Coronary artery (tissue), 2 donors: ENCODE measurements at regions not wholly inside any gene's neighbourhood (a gene's known extent, or its start where the extent isn't known, plus 50 kb on each side); places are given as distances from the start of the nearest gene placed in this dataset.

Experiments
- DNase-seq: peaks from one replicate; pipeline ENCODE4 v3.0.0-alpha.2; 2017; ENCODE audit warnings: low spot score
- H3K27ac ChIP-seq, 2 donors: fragments of 200-600 bp; sonication (generic); one replicate each; pipeline ENCODE4 v1.5.1; 2016 to 2019
- H3K4me3 ChIP-seq: fragments of 200-600 bp; sonication (generic); 2 replicates; pipeline ENCODE4 v1.5.1; 2016; ENCODE audit warnings: mild to moderate bottlenecking, moderate library complexity
- CTCF ChIP-seq: fragments of 200-600 bp; sonication (generic); IDR thresholded peaks from one replicate; pipeline ENCODE4 v1.5.1; 2019; ENCODE audit warnings: antibody characterized with exemption

- no peak overlapping the region for H3K4me3 ChIP-seq
- no peak overlapping the region for H3K27ac ChIP-seq
- no peak for TF ChIP-seq CTCF
- DNase-seq = no peak
Observed at GRCh38 chr2:101566632-101567228, 91.8 kb upstream of the RFX8 start.

- Histone ChIP-seq H3K4me3 (no peak overlapping the region), H3K27ac (no peak overlapping the region)
- TF ChIP-seq CTCF = no peak
Observed at GRCh38 chr2:101563849-101564248, 88.9 kb upstream of the RFX8 start.

GRCh38 chr2:101560780-101561315, 85.9 kb upstream of the RFX8 start:
- Histone ChIP-seq H3K4me3 (no peak overlapping the region), H3K27ac (no peak overlapping the region)
- no peak for DNase-seq
- TF ChIP-seq CTCF = no peak

More at GRCh38 chr2:101563849-101564248, 88.9 kb upstream of the RFX8 start:
- DNase-seq = no peak

GRCh38 chr2:101559551-101559950, 84.6 kb upstream of the RFX8 start:
- no peak for DNase-seq
- H3K4me3 ChIP-seq = no peak overlapping the region

GRCh38 chr2:101558740-101559525, 84.0 kb upstream of the RFX8 start:
- DNase-seq = no peak
- no peak for TF ChIP-seq CTCF
- peak overlapping the region; percentile 70 to 80 for H3K27ac ChIP-seq
- H3K4me3 ChIP-seq = peak overlapping the region; percentile 12

More at GRCh38 chr2:101559551-101559950, 84.6 kb upstream of the RFX8 start:
- H3K27ac ChIP-seq = peak overlapping the region; percentile 70 to 80
- TF ChIP-seq CTCF = no peak

- no peak for TF ChIP-seq CTCF
- DNase-seq = no peak
- no peak overlapping the region for H3K4me3 ChIP-seq
- H3K27ac ChIP-seq = no peak overlapping the region
Observed at GRCh38 chr2:101556033-101556459, 81.1 kb upstream of the RFX8 start.
